HepG2 (cell line): ENCODE measurements at regions not wholly inside any gene's neighbourhood (a gene's known extent, or its start where the extent isn't known, plus 50 kb on each side); places are given as distances from the start of the nearest gene placed in this dataset.

Experiments
- ARID4A ChIP-seq: sonication (generic); formaldehyde crosslinking; IDR thresholded peaks from 2 replicates; pipeline ENCODE4 v1.5.0; 2020; ENCODE audit warnings: mild to moderate bottlenecking, missing genetic modification reagents, borderline replicate concordance
- DMAP1 ChIP-seq: IDR thresholded peaks from 2 replicates; pipeline ENCODE4 v1.6.1; 2016
- EED ChIP-seq: sonication (generic); formaldehyde crosslinking; IDR thresholded peaks from 2 replicates; pipeline ENCODE4 v1.5.0; 2020; ENCODE audit warnings: mild to moderate bottlenecking, missing genetic modification reagents
- MTF2 ChIP-seq: sonication (generic); formaldehyde crosslinking; IDR thresholded peaks from 2 replicates; pipeline ENCODE4 v1.5.0; 2020; ENCODE audit warnings: missing genetic modification reagents, borderline replicate concordance
- NFIC ChIP-seq: IDR thresholded peaks from 2 replicates; pipeline ENCODE4 v1.6.1; 2012; ENCODE audit warnings: mild to moderate bottlenecking, low read length, inconsistent platforms
- PAXIP1 ChIP-seq: sonication (generic); formaldehyde crosslinking; conservative IDR thresholded peaks from 2 replicates; pipeline ENCODE4 v1.4.0; 2020; ENCODE audit warnings: mild to moderate bottlenecking, missing genetic modification reagents, moderate library complexity
- POGK ChIP-seq: sonication (generic); formaldehyde crosslinking; conservative IDR thresholded peaks from 2 replicates; pipeline ENCODE4 v1.8.0; 2022; ENCODE audit warnings: mild to moderate bottlenecking, moderate library complexity, missing genetic modification reagents
- RFX3 ChIP-seq: IDR thresholded peaks from 2 replicates; pipeline ENCODE4 v1.6.1; 2016; ENCODE audit warnings: missing biosample characterization, missing genetic modification reagents
- SP140L ChIP-seq: sonication (generic); formaldehyde crosslinking; IDR thresholded peaks from 2 replicates; pipeline ENCODE4 v1.4.0; 2020; ENCODE audit warnings: missing genetic modification reagents, borderline replicate concordance
- TCF12 ChIP-seq, 2 experiments: fragments of 450-650 bp in 1 of 2; sonication (generic) in 1 of 2; formaldehyde crosslinking in 1 of 2; IDR thresholded peaks; 2 replicates each; pipeline versions ENCODE4 v1.6.1 to v1.8.0; 2017 to 2022; ENCODE audit warnings: antibody characterized with exemption in 1 of 2, mild to moderate bottlenecking in 1 of 2, missing genetic modification reagents in 1 of 2, moderate library complexity in 1 of 2
- U2AF2 ChIP-seq: fragments of 200-400 bp; formaldehyde crosslinking; IDR thresholded peaks from 2 replicates; pipeline ENCODE4 v1.6.1; 2017; ENCODE audit warnings: low read depth, mild to moderate bottlenecking, low read length
- ZBTB21 ChIP-seq: sonication (generic); formaldehyde crosslinking; IDR thresholded peaks from 2 replicates; pipeline ENCODE4 v1.4.0; 2020; ENCODE audit warnings: missing genetic modification reagents
- ZNF205 ChIP-seq: IDR thresholded peaks from 2 replicates; pipeline ENCODE4 v1.6.1; 2018; ENCODE audit warnings: missing biosample characterization, missing genetic modification reagents
- ZNF430 ChIP-seq: sonication (generic); formaldehyde crosslinking; IDR thresholded peaks from 2 replicates; pipeline ENCODE4 v1.9.0; 2021; ENCODE audit warnings: mild to moderate bottlenecking, missing genetic modification reagents
- ZNF644 ChIP-seq: IDR thresholded peaks from 2 replicates; pipeline ENCODE4 v1.6.1; 2016; ENCODE audit warnings: low read depth
- ZNF674 ChIP-seq: sonication (generic); formaldehyde crosslinking; IDR thresholded peaks from 2 replicates; pipeline ENCODE4 v1.5.0; 2020; ENCODE audit warnings: low read depth, mild to moderate bottlenecking, missing genetic modification reagents
- ZNF776 ChIP-seq: sonication (generic); formaldehyde crosslinking; IDR thresholded peaks from 2 replicates; pipeline ENCODE4 v1.4.0; 2020; ENCODE audit warnings: mild to moderate bottlenecking, missing genetic modification reagents
- ZNF782 ChIP-seq: sonication (generic); formaldehyde crosslinking; IDR thresholded peaks from 2 replicates; pipeline ENCODE4 v1.4.0; 2020; ENCODE audit warnings: missing genetic modification reagents, mild to moderate bottlenecking, borderline replicate concordance

- TF ChIP-seq ARID4A (CRISPR knock-in tag) (peak; percentile 63; the same call in 1 of the 2 replicates), PAXIP1 (peak; percentile 93), EED (CRISPR knock-in tag) (0 out of 2 replicates have a peak, but pooled peaks have one; percentile 66), ZBTB21 (CRISPR knock-in tag) (peak; percentile 80), ZNF776 (0 out of 2 replicates have a peak, but pooled peaks have one; percentile 32), POGK (CRISPR knock-in tag) (peak; percentile 90), NFIC (peak; percentile 78; the same call in 1 of the 2 replicates), RFX3 (CRISPR knock-in tag) (0 out of 2 replicates have a peak, but pooled peaks have one; percentile 26), ZNF205 (CRISPR knock-in tag) (peak; percentile 87), ZNF674 (CRISPR knock-in tag) (no peak), ZNF782 (CRISPR knock-in tag) (peak; percentile 49; the same call in 1 of the 2 replicates), SP140L (CRISPR knock-in tag) (peak; percentile 67; the same call in 1 of the 2 replicates), TCF12 (IDR thresholded peaks at IDR 0.05) (no peak), TCF12 (CRISPR knock-in tag; IDR thresholded peaks at IDR 0.05) (peak; percentile 81; the same call in 1 of the 2 replicates), DMAP1 (CRISPR knock-in tag) (peak; percentile 51; the same call in 1 of the 2 replicates), ZNF644 (CRISPR knock-in tag) (peak; percentile 99), ZNF430 (CRISPR knock-in tag) (0 out of 2 replicates have a peak, but pooled peaks have one; percentile 76), MTF2 (CRISPR knock-in tag) (0 out of 2 replicates have a peak, but pooled peaks have one; percentile 29), U2AF2 (no peak)
Measured at GRCh38 chr2:106030287-106031268, 163.5 kb downstream of the UXS1 start (continued).
